Ammon's horn (tissue), 1 donor: ENCODE measurements at regions not wholly inside any gene's neighbourhood (a gene's known extent, or its start where the extent isn't known, plus 50 kb on each side); places are given as distances from the start of the nearest gene placed in this dataset.
"Not testable (repeated sequence)": the region's sequence is repeated elsewhere in the genome, so short reads cannot be mapped to it uniquely, and the experiment has no call there.

ENCODE experiments used
- DNase-seq: peaks from one replicate; pipeline ENCODE4 v3.0.0-alpha.2; 2016; ENCODE audit warnings: low spot score

DNA sequence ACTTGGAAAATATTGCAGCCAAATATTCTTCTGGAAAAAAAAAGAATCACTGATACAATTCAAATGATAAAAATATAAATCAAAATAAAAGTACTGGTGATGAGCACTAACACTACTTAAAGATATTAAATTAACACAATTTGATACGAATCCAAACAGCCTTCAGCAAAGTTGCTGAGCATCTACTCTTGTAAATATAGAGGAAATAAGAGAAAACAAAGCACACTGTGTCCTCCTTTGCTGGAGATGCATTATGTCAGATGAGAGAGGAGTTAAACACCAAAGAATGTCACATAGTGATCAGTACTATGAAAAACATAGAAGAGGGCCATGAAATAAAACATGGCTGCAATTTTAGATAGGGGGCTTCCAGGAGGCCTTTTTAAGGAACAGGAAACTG lies 177.4 kb upstream of the RNPC3 start:
- no peak for DNase-seq

DNA sequence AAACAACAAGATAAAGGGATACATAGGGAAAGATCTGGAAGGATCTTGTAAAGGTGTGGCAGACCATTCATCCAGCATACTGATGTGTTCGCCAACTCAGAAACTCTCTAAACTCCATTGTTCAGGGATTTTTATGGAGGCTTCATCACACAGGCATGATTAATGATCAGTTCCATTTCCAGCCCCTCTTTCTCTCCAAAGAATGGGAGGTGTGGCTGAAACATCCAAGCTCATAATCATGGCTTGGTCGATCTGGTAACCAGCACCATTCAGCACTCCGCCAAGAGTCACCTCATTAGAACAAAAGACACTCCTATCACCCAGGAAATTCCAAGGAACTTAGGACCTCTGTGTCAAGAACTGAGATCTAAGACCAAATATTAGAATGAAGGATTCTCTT lies 180.6 kb upstream of the RNPC3 start:
- no peak for DNase-seq

DNA sequence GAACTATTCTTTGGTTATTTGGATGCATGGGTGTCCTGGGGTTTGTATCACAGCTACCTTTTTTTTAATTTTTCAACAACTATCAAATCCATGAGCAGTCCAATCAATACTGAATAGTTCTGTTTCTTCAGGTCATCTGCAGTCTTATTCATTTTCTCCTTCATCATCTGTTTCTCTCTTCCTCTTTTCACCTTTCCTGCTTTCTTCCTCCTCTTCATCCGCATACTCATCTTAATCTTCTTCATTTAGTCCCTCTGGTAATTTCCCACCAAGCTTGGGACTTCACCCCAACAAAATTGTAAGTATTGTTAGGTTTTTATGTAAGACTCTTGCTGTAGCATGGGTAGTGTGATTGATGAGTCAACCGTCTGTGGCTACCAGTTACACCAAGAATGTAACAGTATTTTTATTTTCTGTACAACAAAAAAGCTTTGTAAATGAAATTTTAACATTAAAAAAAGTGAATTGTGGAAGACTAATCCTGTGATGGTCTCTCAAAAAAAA lies 184.1 kb upstream of the RNPC3 start:
- DNase-seq = no peak

DNA sequence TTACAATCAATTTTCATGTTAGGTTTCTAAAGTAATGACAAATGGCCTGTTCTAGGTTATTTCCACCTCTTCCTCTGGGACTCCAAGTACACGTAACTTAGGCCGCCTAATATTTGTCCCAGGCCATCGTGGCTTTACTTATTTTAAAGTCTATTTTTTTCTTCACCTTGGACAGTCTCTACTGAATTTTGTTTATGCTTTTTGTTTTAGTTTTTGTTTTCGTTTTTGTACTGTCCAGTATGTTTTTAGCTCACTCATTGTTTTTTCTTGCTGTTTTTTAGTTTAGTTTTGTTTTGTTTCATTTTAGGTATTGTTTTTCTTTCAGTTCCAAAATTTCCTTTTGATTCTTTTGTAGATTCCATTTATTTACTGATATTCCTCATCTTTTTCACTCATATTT lies 187.7 kb upstream of the RNPC3 start:
- DNase-seq = no peak

DNA sequence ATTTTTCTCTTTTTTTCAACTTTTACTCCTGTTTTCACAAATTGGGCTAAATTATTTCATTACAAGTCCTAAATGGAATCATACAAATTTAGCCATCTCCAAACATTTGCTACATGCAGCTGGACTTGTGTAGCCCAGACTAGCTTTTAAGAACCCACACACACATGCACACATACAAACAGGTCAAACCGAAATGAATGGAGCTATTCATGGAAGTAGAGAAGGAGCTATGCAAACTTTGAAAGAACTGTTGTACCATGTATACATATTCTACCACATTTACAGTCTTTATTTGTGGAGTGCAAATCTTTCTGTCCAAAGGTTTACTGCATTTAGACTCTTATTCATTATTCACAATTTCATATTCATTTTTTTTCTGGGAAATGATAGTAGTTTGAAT lies 189.1 kb upstream of the RNPC3 start:
- DNase-seq = peak; percentile 8

DNA sequence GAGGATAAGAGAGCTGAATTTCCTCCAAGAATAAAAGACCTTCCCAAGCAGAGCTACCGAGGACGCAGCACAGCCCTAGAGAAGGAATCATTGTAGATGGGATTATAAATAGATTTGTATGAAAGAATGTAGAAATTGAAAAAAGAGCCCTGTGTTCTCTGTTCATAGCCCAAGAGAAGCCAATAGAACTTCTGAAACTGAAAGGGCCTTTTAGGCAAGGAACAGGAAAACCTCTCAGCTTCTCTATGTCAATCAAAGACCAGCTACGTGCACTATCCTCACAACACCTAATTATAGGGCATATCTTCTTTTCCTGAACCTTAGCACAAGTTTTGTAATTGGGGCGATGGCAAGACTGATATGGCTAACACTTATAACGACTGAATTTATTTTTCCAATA lies 192.4 kb upstream of the RNPC3 start:
- no peak for DNase-seq

DNA sequence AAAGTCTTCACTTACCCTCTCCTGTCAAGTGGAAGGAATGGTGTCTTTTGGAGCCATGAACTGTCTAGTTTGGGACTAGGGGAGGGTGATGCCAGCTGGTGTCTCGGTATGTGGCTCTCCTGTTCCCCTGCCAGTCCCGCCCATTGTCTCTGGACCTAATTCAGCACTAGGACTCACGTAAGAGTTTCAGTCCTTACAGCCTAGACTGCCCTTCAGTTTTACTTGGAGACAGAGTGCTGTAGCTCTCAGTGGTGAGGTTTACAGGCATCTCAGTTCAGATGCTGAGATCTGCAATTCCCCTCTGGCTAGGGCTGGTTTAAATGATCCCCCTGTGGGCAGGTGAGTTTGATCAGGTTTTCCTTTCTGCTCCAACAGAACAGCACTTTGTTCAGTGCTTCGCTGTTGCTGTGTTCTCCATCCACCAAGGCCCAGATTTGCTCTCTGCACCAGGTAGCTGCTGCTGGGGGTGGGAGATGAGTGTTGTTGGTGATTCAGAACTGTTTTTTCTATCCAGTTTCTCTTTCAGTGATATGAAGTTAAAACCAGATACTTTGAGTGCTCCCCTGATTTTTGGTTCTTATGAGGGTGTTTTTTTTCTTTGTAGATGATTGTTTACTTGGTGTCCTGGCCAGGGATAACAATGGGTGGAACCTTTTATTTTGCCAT lies 198.3 kb upstream of the RNPC3 start:
- no peak for DNase-seq

DNA sequence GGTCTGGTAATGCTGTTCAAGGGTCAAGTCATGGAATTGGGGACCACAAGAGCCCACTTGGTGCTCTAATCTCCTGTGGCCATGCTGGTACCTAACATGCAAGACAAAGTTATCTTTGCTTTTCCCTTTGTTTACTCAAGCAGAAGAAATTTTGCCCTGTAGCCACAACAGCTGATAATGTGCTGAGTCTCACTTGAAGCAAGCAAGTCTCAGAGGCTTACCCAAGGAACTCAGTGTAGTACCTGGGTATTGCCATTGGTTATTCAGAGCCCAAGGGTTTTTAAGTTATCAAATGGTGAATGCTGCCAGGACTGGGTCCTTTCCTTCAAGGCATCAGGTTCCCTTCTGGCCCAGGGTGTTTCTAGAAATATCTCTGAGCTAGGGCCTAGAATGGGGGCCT lies 198.9 kb upstream of the RNPC3 start:
- DNase-seq = no peak

DNA sequence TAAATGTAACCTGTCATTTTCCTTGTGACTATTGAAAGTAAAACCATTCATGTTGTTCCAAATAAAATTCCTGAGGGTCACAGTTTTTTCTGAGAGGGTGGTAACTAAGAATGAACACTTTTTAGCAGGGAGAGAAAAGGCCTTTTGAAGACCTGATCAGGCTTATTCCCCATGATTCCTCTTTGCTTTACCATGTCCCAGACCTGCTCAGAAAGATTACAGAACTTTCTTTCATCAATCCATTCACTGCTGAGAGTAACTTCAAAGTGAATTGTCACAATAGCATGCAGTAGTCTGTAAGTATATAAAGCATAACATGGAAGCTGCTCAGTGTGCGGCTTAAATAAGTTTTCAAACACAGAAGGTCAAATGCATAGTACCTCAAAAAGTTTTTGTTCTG lies 201.5 kb upstream of the COL11A1 start:
- DNase-seq = no peak

DNA sequence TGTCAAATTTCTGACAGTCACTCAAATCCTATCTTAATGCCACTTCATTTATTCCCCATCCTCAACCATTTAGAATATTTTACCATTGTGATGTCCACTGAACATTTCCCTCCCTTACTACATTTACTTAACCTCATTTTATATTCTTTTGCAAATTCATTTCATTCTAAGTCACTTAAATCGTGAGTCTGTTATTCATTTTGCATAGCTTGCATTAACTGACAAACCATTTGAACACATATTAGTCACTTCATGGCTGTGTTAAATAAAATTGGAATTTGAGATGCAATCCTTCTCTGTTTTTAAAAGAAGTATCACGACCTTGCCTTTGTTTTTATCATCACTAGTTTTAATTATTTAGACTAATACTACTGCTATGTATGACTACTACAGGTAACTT lies 199.4 kb upstream of the COL11A1 start:
- no peak for DNase-seq

DNA sequence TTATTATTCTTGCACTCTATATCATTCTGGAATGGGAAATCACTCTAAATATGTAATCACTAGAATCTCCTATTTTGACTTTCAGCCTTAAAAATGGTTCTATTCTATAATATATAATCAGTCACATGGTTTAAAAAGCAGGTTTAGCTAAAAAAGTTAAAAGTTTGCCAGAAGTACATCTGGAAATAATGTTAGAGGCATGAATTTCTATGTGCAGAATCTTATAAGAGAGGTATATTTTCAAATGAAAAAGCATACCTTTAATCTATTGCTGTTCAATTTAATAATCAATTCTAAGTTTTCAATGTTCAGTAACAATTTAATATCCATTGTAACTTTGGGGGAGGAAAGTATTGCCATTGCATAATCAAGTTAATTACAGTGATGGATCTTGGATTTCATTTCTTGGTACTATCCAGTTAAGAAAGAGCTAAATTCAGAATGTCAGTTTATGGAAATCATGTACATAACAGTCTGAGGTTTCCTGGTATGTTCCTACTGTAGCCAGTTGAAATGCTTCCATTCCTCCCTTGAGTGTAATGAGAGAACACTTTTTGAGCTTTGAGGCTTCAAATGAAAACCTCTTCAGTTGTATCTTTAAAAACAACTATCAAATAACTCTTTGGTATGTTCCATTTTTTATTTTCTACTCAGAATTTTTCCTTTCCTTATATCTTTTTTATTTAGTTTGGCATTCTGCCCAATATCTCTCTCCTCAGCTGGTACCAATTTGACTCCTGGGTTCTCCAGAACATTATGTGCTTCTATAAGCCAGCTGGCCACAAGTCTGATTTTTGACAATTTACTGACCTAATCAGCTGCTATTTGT lies 175.7 kb upstream of the COL11A1 start:
- DNase-seq = no peak

DNA sequence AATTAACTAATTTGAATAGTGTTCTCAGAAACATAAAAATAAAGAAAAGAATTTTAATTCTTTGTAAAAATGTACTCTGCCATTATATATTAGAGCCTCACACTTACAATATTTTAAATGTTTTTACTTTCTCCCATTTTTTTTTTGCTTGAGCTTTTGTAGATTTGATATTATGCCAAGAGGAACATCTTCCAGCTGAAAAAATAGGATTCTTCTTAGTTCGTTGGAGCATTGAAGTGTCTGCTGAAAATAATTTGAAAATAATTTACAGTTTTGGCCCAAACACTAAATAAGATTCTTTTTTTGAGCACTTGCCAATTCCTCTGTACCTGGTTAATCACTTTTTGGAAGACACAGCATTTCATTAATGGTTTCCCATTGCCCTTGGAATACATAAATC lies 175.0 kb upstream of the COL11A1 start:
- DNase-seq = no peak

DNA sequence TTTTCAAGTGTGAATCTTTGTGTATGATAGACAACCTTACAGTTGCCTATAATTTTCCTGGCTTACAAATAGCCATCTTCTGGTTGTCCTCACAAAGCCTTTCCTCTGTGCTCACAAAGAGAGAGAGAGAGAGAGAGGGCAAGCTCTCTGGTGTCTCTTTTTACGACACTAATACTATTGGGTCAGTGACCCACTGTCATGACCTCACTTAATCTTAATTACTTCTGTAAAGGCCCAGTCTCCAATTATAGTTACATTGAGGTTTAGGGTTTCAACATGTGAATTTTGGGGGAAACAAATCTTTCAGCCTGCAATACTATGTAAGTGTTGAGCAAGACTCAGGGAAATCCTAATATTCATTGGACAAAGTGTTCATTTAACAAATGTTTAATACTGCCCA lies 167.4 kb upstream of the COL11A1 start:
- DNase-seq = no peak

DNA sequence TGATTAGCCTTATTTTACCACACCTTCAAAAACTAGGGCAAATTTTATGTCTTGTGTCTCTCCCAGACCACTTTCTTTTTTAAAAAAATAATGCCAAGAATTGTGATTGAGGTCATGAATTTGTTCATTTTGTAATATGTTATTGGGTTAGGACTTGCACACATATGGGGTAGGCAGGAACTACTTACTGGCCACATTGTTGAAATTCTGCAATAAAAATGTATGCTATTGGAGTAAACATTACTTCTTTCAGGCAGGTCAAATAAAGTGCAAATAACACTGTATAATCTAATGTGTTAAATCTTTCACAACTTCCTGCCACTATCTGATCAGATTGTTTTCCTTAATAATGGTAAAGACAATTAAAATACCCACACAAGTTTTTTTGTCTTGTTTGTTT lies 166.6 kb upstream of the COL11A1 start:
- no peak for DNase-seq

DNA sequence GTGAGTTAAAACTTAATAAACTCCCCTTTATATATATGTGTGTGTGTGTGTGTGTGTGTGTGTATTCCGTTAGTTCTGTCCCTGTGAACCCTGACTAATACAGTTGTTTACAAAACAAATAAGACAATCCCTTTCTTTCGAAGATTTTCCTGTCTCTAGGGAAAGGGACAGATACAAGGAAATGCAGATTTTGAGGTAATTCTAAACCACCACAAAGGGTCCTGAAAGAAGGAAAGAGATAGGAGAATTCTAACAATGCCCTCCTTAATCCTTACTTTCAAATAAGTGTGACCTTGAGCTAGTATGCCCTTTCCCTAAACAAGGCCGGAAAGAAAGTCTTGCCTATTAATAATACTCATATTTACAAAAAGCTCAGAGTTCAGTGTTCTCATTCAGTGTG lies 164.8 kb upstream of the COL11A1 start:
- DNase-seq = no peak

DNA sequence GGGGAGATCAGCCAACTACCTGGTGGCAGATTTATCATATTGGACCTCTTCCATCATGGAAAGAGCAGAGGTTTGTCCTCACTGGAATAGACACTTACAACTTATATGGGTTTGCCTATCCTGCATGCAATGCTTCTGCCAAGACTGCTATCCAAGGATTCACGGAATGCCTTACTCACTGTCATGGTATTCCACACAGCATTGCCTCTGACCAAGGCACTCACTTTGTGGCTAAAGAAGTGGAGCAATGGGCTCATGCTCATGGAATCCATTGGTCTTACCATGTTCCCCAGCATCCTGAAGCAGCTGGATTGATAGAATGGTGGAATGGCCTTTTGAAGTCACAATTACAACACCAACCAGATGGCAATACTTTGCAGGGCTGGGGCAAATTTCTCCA lies 163.1 kb upstream of the COL11A1 start:
- DNase-seq = not testable (repeated sequence)

DNA sequence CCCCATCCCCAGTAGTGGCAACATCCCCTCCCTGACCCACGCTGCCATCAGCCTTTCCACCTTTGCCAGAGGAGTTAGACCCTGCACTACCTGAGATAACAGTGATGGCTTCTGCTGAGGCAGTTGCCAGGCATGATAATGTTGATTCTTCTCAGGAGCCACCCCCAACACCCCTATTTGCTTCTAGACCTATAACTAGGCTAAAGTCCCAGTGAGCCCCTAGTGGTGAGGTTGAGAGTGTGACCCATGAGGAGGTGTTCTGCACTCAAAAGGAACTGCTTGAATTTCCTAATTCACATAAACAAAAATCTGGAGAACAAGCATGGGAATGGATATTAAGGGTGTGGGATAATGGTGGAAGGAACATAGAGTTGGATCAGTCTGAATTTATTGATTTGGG lies 159.6 kb upstream of the COL11A1 start:
- DNase-seq = no peak

DNA sequence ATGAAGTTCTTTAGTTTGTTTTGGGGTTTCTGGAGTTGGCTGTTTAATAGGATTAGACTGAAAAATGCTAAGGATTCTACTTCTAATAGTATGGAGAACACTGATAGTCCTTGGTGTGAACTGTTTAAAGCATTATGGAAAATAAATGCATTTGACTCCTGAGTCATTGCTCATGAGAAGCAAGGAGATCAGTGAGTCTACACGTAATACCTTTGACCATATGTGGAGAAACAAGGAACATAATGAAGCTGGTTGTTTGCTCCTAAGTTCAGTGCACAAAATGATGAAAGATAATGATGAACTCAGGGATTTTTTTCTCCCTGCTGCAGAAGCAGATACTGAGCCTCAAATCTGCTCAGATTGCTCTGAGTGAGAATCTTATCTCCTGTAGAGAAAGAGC lies 158.9 kb upstream of the COL11A1 start:
- DNase-seq = no peak

DNA sequence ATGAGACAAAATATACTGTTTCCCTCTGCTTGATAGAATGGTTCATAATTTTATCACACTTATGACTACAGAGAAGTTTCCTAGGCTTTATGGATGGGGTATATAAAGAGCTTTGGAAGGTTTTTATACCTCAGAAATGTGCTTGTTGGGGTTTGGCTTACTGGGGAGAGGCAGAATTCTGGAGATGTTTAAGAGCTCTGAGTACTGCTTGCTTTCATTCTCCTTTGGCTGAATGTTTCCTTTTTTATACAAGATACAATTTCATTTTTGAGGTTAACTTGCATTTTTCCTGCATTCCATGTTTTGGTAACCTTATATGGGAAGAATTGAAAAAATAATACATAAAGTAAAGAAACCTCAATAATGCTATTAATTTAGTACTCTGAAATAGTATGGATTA lies 157.7 kb upstream of the COL11A1 start:
- no peak for DNase-seq

DNA sequence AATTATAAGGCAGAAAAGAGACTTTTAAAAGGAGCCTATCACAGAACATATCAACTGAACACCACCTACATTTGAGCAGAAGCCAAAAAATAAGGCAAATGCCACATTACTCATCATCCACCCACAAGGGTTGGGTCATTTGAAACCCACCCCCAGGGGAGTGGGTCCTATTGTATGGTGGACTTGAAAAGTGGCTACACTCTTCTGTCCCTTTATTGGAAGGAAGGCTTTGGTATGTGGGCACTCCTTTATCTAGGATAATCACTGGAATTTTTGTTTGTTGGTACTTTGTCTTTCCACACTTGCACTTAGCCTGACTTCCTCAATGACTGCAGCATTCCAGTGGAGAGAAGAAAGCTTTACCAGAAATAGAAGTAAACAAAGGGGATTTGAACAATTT lies 157.2 kb upstream of the COL11A1 start:
- no peak for DNase-seq

DNA sequence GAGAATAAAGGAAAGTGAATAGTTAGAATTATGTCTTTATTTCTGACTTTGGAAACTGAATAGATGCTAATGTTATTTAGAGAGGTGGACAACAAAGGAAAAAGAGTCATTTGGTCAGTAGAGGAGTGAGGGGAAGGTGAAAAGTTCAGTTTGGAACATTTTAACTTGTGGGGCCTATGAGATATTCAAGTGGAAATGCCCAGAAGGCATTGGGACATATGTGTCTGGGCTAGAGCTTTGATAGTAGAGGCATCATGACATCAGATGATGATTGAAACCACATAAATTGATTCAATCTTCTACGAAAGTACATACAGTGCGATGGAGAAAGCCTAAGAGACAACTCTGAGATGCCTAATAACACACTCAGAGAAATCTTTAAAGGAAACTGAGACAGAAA lies 151.7 kb upstream of the COL11A1 start:
- no peak for DNase-seq

DNA sequence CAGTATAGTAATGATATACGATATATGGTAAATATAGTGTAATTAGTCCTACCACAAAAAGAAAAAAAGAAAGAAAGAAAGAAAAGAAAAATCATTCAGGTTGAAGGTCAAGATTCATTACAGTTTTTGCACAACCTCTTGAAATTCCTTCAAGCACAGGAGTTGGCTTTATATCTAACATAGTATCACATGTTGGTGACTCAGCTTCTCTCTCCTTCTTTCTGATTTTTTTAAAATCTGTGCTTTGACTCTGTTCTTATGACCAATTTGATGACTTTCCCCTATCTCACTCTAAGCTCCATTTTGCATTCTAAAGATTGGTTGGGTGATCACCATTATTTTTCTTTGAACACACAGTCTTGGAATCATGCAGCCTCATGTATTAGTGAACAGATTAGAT lies 148.2 kb upstream of the COL11A1 start:
- no peak for DNase-seq

DNA sequence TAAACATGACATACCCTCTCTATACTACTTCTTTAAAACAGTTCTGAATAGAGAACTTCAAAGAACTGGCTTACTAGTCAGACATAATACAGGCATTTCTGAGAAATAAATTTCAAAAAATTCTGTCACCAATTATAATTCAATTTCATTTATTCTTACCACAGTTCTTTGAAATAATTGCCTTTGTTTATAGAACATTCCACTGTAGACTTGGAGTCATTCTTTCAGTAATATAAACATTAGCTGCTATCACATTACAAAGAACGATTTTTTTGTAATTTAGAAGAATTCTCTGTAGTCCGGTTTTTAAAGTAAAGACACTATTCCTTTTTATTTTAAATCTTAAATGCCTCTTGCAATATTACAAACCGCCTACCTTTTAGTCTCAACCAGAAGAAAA lies 146.4 kb upstream of the COL11A1 start:
- no peak for DNase-seq

DNA sequence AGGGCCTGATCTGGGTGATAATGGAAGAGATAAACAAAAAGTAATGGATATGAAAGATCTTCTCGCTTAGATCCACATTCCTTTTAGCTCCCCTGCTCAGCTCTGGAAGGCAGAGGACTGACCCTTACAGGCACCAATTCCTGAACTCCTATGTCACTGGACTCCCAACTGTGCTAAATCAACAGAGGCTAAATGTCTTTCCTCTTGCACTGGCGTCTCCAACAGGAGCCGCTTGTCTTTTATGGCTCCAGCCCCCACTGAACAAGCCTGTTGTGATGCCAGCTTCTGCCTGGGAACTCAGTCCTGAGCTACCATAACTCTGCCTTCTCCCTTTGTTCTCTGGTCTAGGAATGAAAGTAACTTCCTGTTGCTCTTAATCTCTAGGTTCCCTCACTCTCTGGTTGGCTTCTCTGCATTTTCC lies 142.1 kb upstream of the COL11A1 start:
- DNase-seq = peak; percentile 2
